ENCODE measurements at regions not wholly inside any gene's neighbourhood (a gene's known extent, or its start where the extent isn't known, plus 50 kb on each side); places are given as distances from the start of the nearest gene placed in this dataset.

DNA sequence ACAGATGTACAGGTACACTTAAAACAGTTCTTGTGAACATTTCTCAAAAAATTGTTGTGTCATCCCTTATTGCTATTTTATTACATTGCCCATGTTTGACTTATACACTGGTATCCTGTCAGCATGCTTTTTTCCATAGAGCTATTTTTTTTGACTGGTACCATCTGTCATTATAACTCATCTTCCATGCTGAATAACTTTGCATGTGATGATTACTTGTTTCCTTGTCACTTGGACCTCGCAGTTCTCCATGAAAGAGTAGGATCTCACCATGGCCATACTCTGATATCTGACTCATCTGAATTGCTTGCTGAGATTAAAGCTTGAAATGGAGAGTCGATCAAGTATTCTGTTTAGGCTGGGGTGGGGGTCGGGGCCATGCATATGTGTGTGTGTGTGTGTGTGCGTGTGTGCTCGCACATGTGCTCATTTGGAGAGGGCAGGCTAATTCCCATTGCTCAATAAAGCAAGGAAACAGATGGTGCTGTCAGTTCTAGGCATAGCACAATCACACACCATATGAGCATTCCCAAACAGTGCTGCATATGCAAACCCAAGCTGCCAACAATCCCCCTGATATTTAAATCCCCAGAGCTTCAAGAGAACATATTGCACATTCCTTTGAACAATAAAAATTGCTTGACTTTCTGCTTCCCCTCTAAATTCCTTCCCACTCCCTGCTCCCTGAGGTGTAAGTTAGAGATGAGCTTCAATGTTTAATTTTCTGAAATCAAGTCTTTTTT lies 62.9 kb downstream of the NHLRC3 start:
- H3K4me3 ChIP-seq (IDR thresholded peaks at IDR 0.05; ENCODE audit: insufficient read depth, low read depth, low read length): no peak overlapping the region
- H3K4me1 ChIP-seq (ENCODE audit: low read depth, poor library complexity, severe bottlenecking): peaks cover 14% of the 10 kb centered on the region
- H3K9ac ChIP-seq: no peak overlapping the region
- no peaks in the 10 kb centered on the region for H3K36me3 ChIP-seq (ENCODE audit: insufficient read depth)
- no peaks in the 10 kb centered on the region for H3K27me3 ChIP-seq (ENCODE audit: insufficient read depth, low read depth)
- H4K20me1 ChIP-seq (ENCODE audit: insufficient read depth): no peaks in the 10 kb centered on the region
- H3K79me2 ChIP-seq (ENCODE audit: insufficient read depth, low read depth): no peaks in the 10 kb centered on the region
- TF ChIP-seq, protein P1, sequence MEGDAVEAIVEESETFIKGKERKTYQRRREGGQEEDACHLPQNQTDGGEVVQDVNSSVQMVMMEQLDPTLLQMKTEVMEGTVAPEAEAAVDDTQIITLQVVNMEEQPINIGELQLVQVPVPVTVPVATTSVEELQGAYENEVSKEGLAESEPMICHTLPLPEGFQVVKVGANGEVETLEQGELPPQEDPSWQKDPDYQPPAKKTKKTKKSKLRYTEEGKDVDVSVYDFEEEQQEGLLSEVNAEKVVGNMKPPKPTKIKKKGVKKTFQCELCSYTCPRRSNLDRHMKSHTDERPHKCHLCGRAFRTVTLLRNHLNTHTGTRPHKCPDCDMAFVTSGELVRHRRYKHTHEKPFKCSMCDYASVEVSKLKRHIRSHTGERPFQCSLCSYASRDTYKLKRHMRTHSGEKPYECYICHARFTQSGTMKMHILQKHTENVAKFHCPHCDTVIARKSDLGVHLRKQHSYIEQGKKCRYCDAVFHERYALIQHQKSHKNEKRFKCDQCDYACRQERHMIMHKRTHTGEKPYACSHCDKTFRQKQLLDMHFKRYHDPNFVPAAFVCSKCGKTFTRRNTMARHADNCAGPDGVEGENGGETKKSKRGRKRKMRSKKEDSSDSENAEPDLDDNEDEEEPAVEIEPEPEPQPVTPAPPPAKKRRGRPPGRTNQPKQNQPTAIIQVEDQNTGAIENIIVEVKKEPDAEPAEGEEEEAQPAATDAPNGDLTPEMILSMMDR (conservative IDR thresholded peaks at IDR 0.05; ENCODE audit: low read depth, low read length): no peak
- H3K27ac ChIP-seq: no peak overlapping the region
- H3K4me2 ChIP-seq: no peak overlapping the region
- no peak overlapping the region for H2AFZ ChIP-seq (ENCODE audit: low read depth)

DNA sequence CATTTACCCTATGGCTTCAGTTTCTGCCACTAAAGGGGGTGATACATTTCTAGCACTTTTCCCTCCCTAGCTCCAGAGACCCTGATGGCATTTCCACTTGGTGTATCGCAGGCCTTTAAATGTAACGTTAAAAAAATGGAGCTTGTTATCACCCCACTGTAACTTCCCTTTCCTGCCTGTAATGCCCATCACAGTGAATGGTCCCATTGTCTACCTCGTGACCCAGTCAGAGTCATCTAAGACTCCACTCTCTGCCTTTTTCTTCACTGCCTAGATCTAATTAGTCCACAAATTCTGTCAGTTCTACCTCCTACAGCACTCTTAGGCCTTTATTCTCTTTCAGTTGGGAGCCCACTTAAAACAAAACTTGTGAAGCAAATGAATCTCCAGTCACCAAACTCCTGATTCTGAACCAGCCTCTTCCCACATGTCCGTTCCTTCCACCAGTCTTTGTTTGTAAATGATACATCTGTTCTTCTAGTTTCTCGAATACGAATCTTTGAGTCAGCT lies 64.8 kb downstream of the NHLRC3 start:
- Histone ChIP-seq H4K20me1 (ENCODE audit: insufficient read depth) (no peaks in the 10 kb centered on the region), H3K4me1 (ENCODE audit: low read depth, poor library complexity, severe bottlenecking) (peaks cover 20% of the 10 kb centered on the region), H3K27ac (no peak overlapping the region), H2AFZ (ENCODE audit: low read depth) (no peak overlapping the region), H3K27me3 (ENCODE audit: insufficient read depth, low read depth) (no peaks in the 10 kb centered on the region), H3K9ac (no peak overlapping the region), H3K36me3 (ENCODE audit: insufficient read depth) (no peaks in the 10 kb centered on the region), H3K4me2 (no peak overlapping the region), H3K79me2 (ENCODE audit: insufficient read depth, low read depth) (no peaks in the 10 kb centered on the region), H3K4me3 (IDR thresholded peaks at IDR 0.05; ENCODE audit: insufficient read depth, low read depth, low read length) (no peak overlapping the region)
- TF ChIP-seq, protein P1 (conservative IDR thresholded peaks at IDR 0.05; ENCODE audit: low read depth, low read length): no peak

DNA sequence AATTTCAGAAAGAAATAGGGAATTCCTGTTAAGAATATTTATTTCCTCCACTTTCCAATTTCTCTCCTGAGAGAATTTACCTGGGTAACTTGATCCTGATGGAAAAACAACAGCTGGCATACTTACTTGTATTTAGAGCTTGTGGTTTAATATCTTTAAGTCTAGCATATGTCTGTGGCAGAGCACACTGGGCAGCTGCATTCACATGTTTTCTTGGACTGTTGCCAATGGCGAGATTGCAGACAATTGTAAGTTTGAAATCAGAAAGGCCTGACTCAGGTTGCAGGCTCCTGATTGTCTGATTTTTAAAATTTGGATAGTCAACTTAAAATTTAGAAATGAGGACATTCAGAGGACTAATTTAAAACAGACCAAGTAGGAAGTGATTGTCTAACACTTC lies 66.9 kb downstream of the NHLRC3 start:
- Histone ChIP-seq H3K9ac (no peak overlapping the region), H4K20me1 (ENCODE audit: insufficient read depth) (no peaks in the 10 kb centered on the region), H3K36me3 (ENCODE audit: insufficient read depth) (no peaks in the 10 kb centered on the region), H3K79me2 (ENCODE audit: insufficient read depth, low read depth) (no peaks in the 10 kb centered on the region), H3K4me1 (ENCODE audit: low read depth, poor library complexity, severe bottlenecking) (peaks cover 20% of the 10 kb centered on the region), H3K4me3 (IDR thresholded peaks at IDR 0.05; ENCODE audit: insufficient read depth, low read depth, low read length) (no peak overlapping the region), H3K27me3 (ENCODE audit: insufficient read depth, low read depth) (no peaks in the 10 kb centered on the region), H2AFZ (ENCODE audit: low read depth) (peak overlapping the region; percentile 56; the same call in 1 of the 2 replicates), H3K27ac (peak overlapping the region; percentile 65), H3K4me2 (peak overlapping the region; percentile 43; the same call in 1 of the 2 replicates)
- TF ChIP-seq, protein P1 (conservative IDR thresholded peaks at IDR 0.05; ENCODE audit: low read depth, low read length): no peak

DNA sequence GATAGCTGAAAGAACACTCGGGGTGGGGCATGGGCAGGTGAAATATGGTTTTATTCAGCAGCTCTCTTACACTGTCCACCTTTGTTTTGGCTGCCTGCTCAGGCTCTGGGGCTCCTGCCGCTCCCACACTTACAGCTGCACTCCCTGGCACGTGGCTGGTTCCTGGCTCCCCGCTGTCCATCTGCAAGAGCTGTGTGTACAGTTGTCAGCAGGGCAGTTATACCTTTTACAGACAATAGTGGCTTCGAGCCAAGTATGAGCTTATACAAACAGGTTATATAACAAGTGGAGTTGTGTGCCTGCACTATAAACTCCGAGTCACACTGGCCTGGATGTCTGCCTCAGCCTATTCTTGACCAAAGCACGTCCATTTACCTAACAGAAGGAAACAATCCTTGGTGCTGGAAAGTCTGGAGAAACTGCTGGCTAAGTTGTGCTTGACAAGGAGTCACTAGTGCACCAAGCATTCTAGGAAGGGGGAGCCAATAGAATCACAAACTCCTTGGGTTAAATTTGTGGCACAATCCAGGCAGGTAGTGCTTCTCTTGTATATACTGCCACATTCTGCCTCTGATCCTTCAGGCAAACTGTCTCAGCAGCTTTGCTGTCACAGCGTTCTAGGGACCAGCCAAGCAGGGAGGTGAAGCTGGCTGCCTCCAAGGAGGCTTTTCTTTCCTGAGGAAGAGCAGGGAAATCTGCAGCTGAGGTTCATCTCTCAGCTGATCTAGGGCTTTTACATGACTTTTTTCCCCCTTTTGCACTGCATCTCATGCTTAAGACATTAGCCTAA lies 68.2 kb downstream of the NHLRC3 start:
- no peak overlapping the region for H3K27ac ChIP-seq

More for the DNA sequence above, 68.2 kb downstream of the NHLRC3 start:
- Histone ChIP-seq H3K9ac (no peak overlapping the region), H3K79me2 (ENCODE audit: insufficient read depth, low read depth) (no peaks in the 10 kb centered on the region), H3K4me3 (IDR thresholded peaks at IDR 0.05; ENCODE audit: insufficient read depth, low read depth, low read length) (no peak overlapping the region), H2AFZ (ENCODE audit: low read depth) (no peak overlapping the region), H3K4me2 (peak overlapping the region; percentile 43; the same call in 1 of the 2 replicates), H3K36me3 (ENCODE audit: insufficient read depth) (no peaks in the 10 kb centered on the region), H4K20me1 (ENCODE audit: insufficient read depth) (no peaks in the 10 kb centered on the region), H3K4me1 (ENCODE audit: low read depth, poor library complexity, severe bottlenecking) (peaks cover 20% of the 10 kb centered on the region), H3K27me3 (ENCODE audit: insufficient read depth, low read depth) (no peaks in the 10 kb centered on the region)
- TF ChIP-seq, protein P1 (conservative IDR thresholded peaks at IDR 0.05; ENCODE audit: low read depth, low read length): no peak

Measured in KMS-11 (cell line).